ENCODE measurements at regions not wholly inside any gene's neighbourhood (a gene's known extent, or its start where the extent isn't known, plus 50 kb on each side); places are given as distances from the start of the nearest gene placed in this dataset.

GRCh38 chr7:46197785-46198540 lies 276.9 kb upstream of the IGFBP3 start (continued):
- TF ChIP-seq EZH2 (IDR thresholded peaks at IDR 0.05; ENCODE audit: low read depth, unreplicated experiment) (no peak), CTCF (conservative IDR thresholded peaks at IDR 0.05; ENCODE audit: low read depth in 2 of 2) (no peak), POLR2AphosphoS5 (IDR thresholded peaks at IDR 0.05; ENCODE audit: low read depth) (no peak), JUNB (IDR thresholded peaks at IDR 0.05; ENCODE audit: unreplicated experiment) (no peak)

GRCh38 chr7:46195934-46196333 lies 274.9 kb upstream of the IGFBP3 start:
- H3K79me2 ChIP-seq (replicated peaks; ENCODE audit: insufficient read depth) = no peaks in the 10 kb centered on the region
- no peak for TF ChIP-seq ZNF331 (CRISPR knock-in tag; IDR thresholded peaks at IDR 0.05; ENCODE audit: low read depth)
- no peak for TF ChIP-seq NANOG (IDR thresholded peaks at IDR 0.05; ENCODE audit: borderline replicate concordance)
- TF ChIP-seq CTCF (conservative IDR thresholded peaks at IDR 0.05; ENCODE audit: low read depth in 2 of 2) = no peak
- no peak for TF ChIP-seq REST (IDR thresholded peaks at IDR 0.05; ENCODE audit: unreplicated experiment)
- no peak for TF ChIP-seq ETS1 (IDR thresholded peaks at IDR 0.05)
- DNase-seq (ENCODE audit: low spot score) (no peak), ATAC-seq (no peak)
- H3F3A ChIP-seq (replicated peaks; ENCODE audit: low read depth) = no peaks in the 10 kb centered on the region
- no peak overlapping the region for H3K27ac Mint-ChIP-seq
- H3K36me3 Mint-ChIP-seq (ENCODE audit: low read depth) = no peaks in the 10 kb centered on the region
- no peak overlapping the region for H3K4me3 ChIP-seq
- no peaks in the 10 kb centered on the region for H3K27me3 ChIP-seq (ENCODE audit: insufficient read depth)
- H3K4me2 ChIP-seq = no peak overlapping the region
- H2AFZ ChIP-seq = no peak overlapping the region
- no peak overlapping the region for H3K4me3 Mint-ChIP-seq
- H3K9me2 ChIP-seq (ENCODE audit: insufficient read depth) = peaks cover 7% of the 10 kb centered on the region
- no peak overlapping the region for H3K27ac ChIP-seq (ENCODE audit: low read depth)
- H3K4me1 Mint-ChIP-seq = peaks cover 7% of the 10 kb centered on the region; the same call in 1 of the 3 replicates
- H3K9me3 Mint-ChIP-seq = peaks cover 2% of the 10 kb centered on the region; the same call in 2 of the 3 replicates
- H3K27me3 Mint-ChIP-seq (ENCODE audit: insufficient read depth, low read depth, poor library complexity) = peaks cover 2% of the 10 kb centered on the region
- H4K20me1 ChIP-seq (replicated peaks; ENCODE audit: insufficient read depth) = no peaks in the 10 kb centered on the region
- peaks cover 5% of the 10 kb centered on the region; the same call in 1 of the 2 replicates for H3K4me1 ChIP-seq (ENCODE audit: insufficient read depth)
- H3K36me3 ChIP-seq (ENCODE audit: insufficient read depth) = no peaks in the 10 kb centered on the region
